Neural cell (in vitro differentiated cells): ENCODE measurements at regions not wholly inside any gene's neighbourhood (a gene's known extent, or its start where the extent isn't known, plus 50 kb on each side); places are given as distances from the start of the nearest gene placed in this dataset.

Experiments
- CTCF ChIP-seq: fragments of 450-650 bp; IDR thresholded peaks from 2 replicates; pipeline ENCODE4 v1.5.1; 2014; ENCODE audit warnings: antibody characterized with exemption, mild to moderate bottlenecking, moderate library complexity; ENCODE audit not compliant: poor library complexity, severe bottlenecking
- EP300 ChIP-seq: fragments of 450-650 bp; conservative IDR thresholded peaks from 2 replicates; pipeline ENCODE4 v1.6.1; 2014; ENCODE audit warnings: antibody characterized with exemption, mild to moderate bottlenecking, moderate library complexity; ENCODE audit not compliant: poor library complexity, severe bottlenecking
- EZH2 ChIP-seq: fragments of 200-600, 300-800 bp; shearing (Covaris generic), sonication (generic); IDR thresholded peaks from 2 replicates; pipeline ENCODE4 v1.6.1; 2014; ENCODE audit warnings: antibody characterized with exemption, low read length, borderline replicate concordance, mild to moderate bottlenecking; ENCODE audit not compliant: insufficient read depth, poor library complexity, severe bottlenecking
- MXI1 ChIP-seq: fragments of 450-650 bp; conservative IDR thresholded peaks from 2 replicates; pipeline ENCODE4 v1.6.1; 2014; ENCODE audit warnings: antibody characterized with exemption, mild to moderate bottlenecking; ENCODE audit not compliant: poor library complexity, severe bottlenecking
- POLR2AphosphoS5 ChIP-seq: IDR thresholded peaks from 2 replicates; pipeline ENCODE4 v1.6.1; 2012
- RAD21 ChIP-seq: fragments of 450-650 bp; conservative IDR thresholded peaks from 2 replicates; pipeline ENCODE4 v1.6.1; 2014; ENCODE audit warnings: antibody characterized with exemption, mild to moderate bottlenecking, moderate library complexity
- SMC3 ChIP-seq: fragments of 450-650 bp; conservative IDR thresholded peaks from 2 replicates; pipeline ENCODE4 v1.6.1; 2014; ENCODE audit warnings: antibody characterized with exemption, mild to moderate bottlenecking, moderate library complexity; ENCODE audit not compliant: poor library complexity
- TAF1 ChIP-seq: IDR thresholded peaks from 2 replicates; pipeline ENCODE4 v1.6.1; 2012; ENCODE audit warnings: low read depth

GRCh38 chr3:107025961-107026360 lies 351.3 kb upstream of the CCDC54 start:
- TF ChIP-seq CTCF (no peak), POLR2AphosphoS5 (no peak), EP300 (no peak), EZH2 (no peak), RAD21 (no peak), MXI1 (no peak), SMC3 (no peak), TAF1 (no peak)
